Adrenal gland (tissue), 5 donors: ENCODE measurements at regions not wholly inside any gene's neighbourhood (a gene's known extent, or its start where the extent isn't known, plus 50 kb on each side); places are given as distances from the start of the nearest gene placed in this dataset.

Experiments used
- CTCF ChIP-seq, 6 experiments: fragments of 450-650 bp in 4 of 6; fragments of 200-600 bp in 2 of 6; sonication (generic) in 1 of 6; IDR thresholded peaks; 1 replicate in 5 of 6; 2 replicates in 1 of 6; pipeline versions ENCODE4 v1.5.1 to v1.8.0; 2016 to 2021; ENCODE audit warnings: antibody characterized with exemption in 6 of 6, mild to moderate bottlenecking in 2 of 6, moderate library complexity in 1 of 6
- POLR2A ChIP-seq, 2 donors: fragments of 450-650 bp; IDR thresholded peaks; one replicate each; pipeline ENCODE4 v1.6.1; 2017; ENCODE audit warnings: antibody characterized with exemption in 2 of 2, mild to moderate bottlenecking in 2 of 2, moderate library complexity in 1 of 2
- donor health status: DM: no; HTN: no; CAD: no.

- no peak for TF ChIP-seq CTCF (IDR thresholded peaks at IDR 0.05)
- TF ChIP-seq POLR2A (IDR thresholded peaks at IDR 0.05): no peak
These were observed 150.5 kb upstream of the SOX9 start for GRCh38 chr17:71970312-71970711.
